IMR-90 (cell line): ENCODE measurements at regions not wholly inside any gene's neighbourhood (a gene's known extent, or its start where the extent isn't known, plus 50 kb on each side); places are given as distances from the start of the nearest gene placed in this dataset.

ENCODE experiments used
- ATAC-seq: fragments of 200-7000 bp; cut with Tn5 transposase; 2 replicates; pipeline ENCODE4 v1.9.1; 2020; ENCODE audit warnings: low read depth, mild to moderate bottlenecking, moderate library complexity
- BruUV-seq: library from RNA; stranded (reverse); fragments of 400-500 nt; replicated peaks from 2 replicates; lab custom pipeline; 2021; lab: Mats Ljungman, UMichigan
- CTCF ChIA-PET: fragments of 300-600 bp; formaldehyde crosslinking; extraction: SDS; loops from one replicate; lab custom pipeline; 2021; ENCODE audit warnings: antibody characterized with exemption; lab: Yijun Ruan, JAX
- POLR2A ChIA-PET: fragments of 300-600 bp; sonication (Branson Sonifier 250); formaldehyde crosslinking; loops from one replicate; lab custom pipeline; 2022; ENCODE audit warnings: antibody characterized with exemption; ENCODE audit not compliant: unreplicated experiment; lab: Charles Lee
- DNase-seq: peaks from one replicate; pipeline ENCODE4 v3.0.0; 2013
- H2AFZ ChIP-seq: replicated peaks from 2 replicates; pipeline ENCODE3; 2013; ENCODE audit warnings: low read length, mild to moderate bottlenecking; ENCODE audit not compliant: poor library complexity
- H2AK5ac ChIP-seq: 2 replicates; pipeline ENCODE4 v1.6.1; 2013; ENCODE audit warnings: low read depth, low read length, inconsistent platforms
- H2AK9ac ChIP-seq: replicated peaks from 2 replicates; pipeline ENCODE3; 2013; ENCODE audit warnings: mild to moderate bottlenecking, low read depth, low read length, moderate library complexity; ENCODE audit not compliant: poor library complexity
- H2BK120ac ChIP-seq: 2 replicates; pipeline ENCODE4 v1.6.1; 2013; ENCODE audit warnings: low read depth, low read length, inconsistent platforms
- H2BK15ac ChIP-seq: 3 replicates; pipeline ENCODE4 v1.6.1; 2013; ENCODE audit warnings: low read depth, low read length, inconsistent platforms
- H2BK20ac ChIP-seq: 2 replicates; pipeline ENCODE4 v1.6.1; 2013; ENCODE audit warnings: low read depth, mild to moderate bottlenecking, inconsistent platforms, low read length, moderate library complexity
- H2BK5ac ChIP-seq: 2 replicates; pipeline ENCODE4 v1.6.1; 2013; ENCODE audit warnings: mild to moderate bottlenecking, low read depth, low read length, inconsistent platforms; ENCODE audit not compliant: poor library complexity, severe bottlenecking
- H3K14ac ChIP-seq: replicated peaks from 2 replicates; pipeline ENCODE4 v1.6.1; 2013; ENCODE audit warnings: low read depth, low read length, inconsistent platforms
- H3K18ac ChIP-seq: 2 replicates; pipeline ENCODE4 v1.6.1; 2013; ENCODE audit warnings: low read depth, low read length, control low read depth
- H3K23ac ChIP-seq: 2 replicates; pipeline ENCODE4 v1.6.1; 2013; ENCODE audit warnings: low read depth, low read length, inconsistent platforms
- H3K27ac ChIP-seq: 2 replicates; pipeline ENCODE4 v1.5.1; 2013; ENCODE audit warnings: mild to moderate bottlenecking, control low read depth, low read length; ENCODE audit not compliant: insufficient read depth
- H3K27me3 ChIP-seq: 2 replicates; pipeline ENCODE4 v1.6.1; 2013; ENCODE audit warnings: low read length; ENCODE audit not compliant: control insufficient read depth, insufficient read depth
- H3K36me3 ChIP-seq: 2 replicates; pipeline ENCODE4 v1.6.1; 2013; ENCODE audit warnings: low read length, mixed read lengths; ENCODE audit not compliant: control insufficient read depth, insufficient read depth
- H3K4ac ChIP-seq: 2 replicates; pipeline ENCODE4 v1.6.1; 2013; ENCODE audit warnings: low read depth, low read length, inconsistent platforms
- H3K4me1 ChIP-seq: 2 replicates; pipeline ENCODE4 v1.6.1; 2013; ENCODE audit warnings: low read length, mixed read lengths; ENCODE audit not compliant: control insufficient read depth, insufficient read depth
- H3K4me2 ChIP-seq: 2 replicates; pipeline ENCODE4 v1.6.1; 2013; ENCODE audit warnings: low read depth, mild to moderate bottlenecking, control low read depth, low read length, moderate library complexity
- H3K4me3 ChIP-seq: 2 replicates; pipeline ENCODE4 v1.5.1; 2013; ENCODE audit warnings: low read depth, mild to moderate bottlenecking, control low read depth, low read length, moderate library complexity; ENCODE audit not compliant: insufficient read depth
- H3K56ac ChIP-seq: 2 replicates; pipeline ENCODE4 v1.6.1; 2013; ENCODE audit warnings: low read length, inconsistent platforms; ENCODE audit not compliant: insufficient read depth; ENCODE audit errors: extremely low read depth
- H3K79me1 ChIP-seq, 2 experiments: 2 replicates each; pipeline ENCODE4 v1.6.1; 2013; ENCODE audit warnings: low read length in 2 of 2, inconsistent platforms in 1 of 2, low read depth in 1 of 2
- H3K9ac ChIP-seq: 2 replicates; pipeline ENCODE4 v1.6.1; 2013; ENCODE audit warnings: low read depth, low read length, control low read depth
- H3K9me1 ChIP-seq: 2 replicates; pipeline ENCODE4 v1.6.1; 2013; ENCODE audit warnings: low read length, inconsistent platforms; ENCODE audit not compliant: insufficient read depth
- H3K9me3 ChIP-seq: 2 replicates; pipeline ENCODE4 v1.6.1; 2013; ENCODE audit warnings: low read length; ENCODE audit not compliant: control insufficient read depth, insufficient read depth
- H4K20me1 ChIP-seq: 2 replicates; pipeline ENCODE4 v1.6.1; 2013; ENCODE audit warnings: low read length, inconsistent platforms; ENCODE audit not compliant: insufficient read depth
- H4K5ac ChIP-seq: 2 replicates; pipeline ENCODE4 v1.6.1; 2013; ENCODE audit warnings: mild to moderate bottlenecking, low read depth, low read length, control low read depth
- H4K8ac ChIP-seq, 2 experiments: 2 replicates each; pipeline ENCODE4 v1.6.1; 2013; ENCODE audit warnings: low read depth in 2 of 2, low read length in 2 of 2, control low read depth in 1 of 2, inconsistent platforms in 1 of 2
- H4K91ac ChIP-seq: 2 replicates; pipeline ENCODE4 v1.6.1; 2013; ENCODE audit warnings: low read depth, low read length, inconsistent platforms; ENCODE audit not compliant: insufficient read depth
- BHLHE40 ChIP-seq: fragments of 150-350 bp; IDR thresholded peaks from 2 replicates; pipeline ENCODE4 v1.6.1; 2016; ENCODE audit warnings: mild to moderate bottlenecking, low read depth, low read length
- CEBPB ChIP-seq: IDR thresholded peaks from 2 replicates; pipeline ENCODE4 v1.6.1; 2012; ENCODE audit warnings: low read depth, low read length, improper control_type of control experiment
- CHD1 ChIP-seq: IDR thresholded peaks from 2 replicates; pipeline ENCODE4 v1.6.1; 2012; ENCODE audit warnings: low read depth, low read length, improper control_type of control experiment
- CTCF ChIP-seq: conservative IDR thresholded peaks from 2 replicates; pipeline ENCODE4 v1.5.1; 2012; ENCODE audit warnings: mild to moderate bottlenecking, low read depth, low read length, improper control_type of control experiment
- ELK1 ChIP-seq: fragments of 150-350 bp; IDR thresholded peaks from 2 replicates; pipeline ENCODE4 v1.6.1; 2016; ENCODE audit warnings: low read depth, mild to moderate bottlenecking, low read length, moderate library complexity, borderline replicate concordance
- FOS ChIP-seq: fragments of 150-350 bp; IDR thresholded peaks from 2 replicates; pipeline ENCODE4 v1.6.1; 2016; ENCODE audit warnings: low read depth, low read length
- MAFK ChIP-seq: IDR thresholded peaks from 2 replicates; pipeline ENCODE4 v1.6.1; 2012; ENCODE audit warnings: low read depth, low read length, improper control_type of control experiment
- MAZ ChIP-seq: IDR thresholded peaks from 2 replicates; pipeline ENCODE4 v1.6.1; 2012; ENCODE audit warnings: low read depth, mild to moderate bottlenecking, low read length, improper control_type of control experiment, moderate library complexity, borderline replicate concordance
- MXI1 ChIP-seq: IDR thresholded peaks from 2 replicates; pipeline ENCODE4 v1.6.1; 2012; ENCODE audit warnings: low read depth, mild to moderate bottlenecking, low read length, moderate library complexity, borderline replicate concordance
- NFE2L2 ChIP-seq: fragments of 150-350 bp; IDR thresholded peaks from 2 replicates; pipeline ENCODE4 v1.6.1; 2016; ENCODE audit warnings: low read depth, mild to moderate bottlenecking, low read length
- POLR2A ChIP-seq: IDR thresholded peaks from 2 replicates; pipeline ENCODE4 v1.6.1; 2012; ENCODE audit warnings: mild to moderate bottlenecking, low read depth, low read length
- RAD21 ChIP-seq: IDR thresholded peaks from 2 replicates; pipeline ENCODE4 v1.6.1; 2012; ENCODE audit warnings: low read length, improper control_type of control experiment
- RCOR1 ChIP-seq: IDR thresholded peaks from 2 replicates; pipeline ENCODE4 v1.6.1; 2012; ENCODE audit warnings: mild to moderate bottlenecking, low read length, improper control_type of control experiment; ENCODE audit not compliant: insufficient replicate concordance
- RFX5 ChIP-seq: IDR thresholded peaks from 2 replicates; pipeline ENCODE4 v1.8.0; 2012; ENCODE audit warnings: low read depth, mild to moderate bottlenecking, low read length, moderate library complexity
- SMC3 ChIP-seq: fragments of 150-350 bp; IDR thresholded peaks from 2 replicates; pipeline ENCODE4 v1.6.1; 2016; ENCODE audit warnings: low read depth, mild to moderate bottlenecking, antibody characterized with exemption, low read length, moderate library complexity
- WGBS, 2 experiments: methylation state at CpG; one replicate each; pipeline versions ENCODE4 v1.1.5 to v1.1.7; 2013; ENCODE audit warnings: missing lambda C conversion rate in 2 of 2; ENCODE audit not compliant: insufficient read length in 1 of 2; ENCODE audit errors: extremely low coverage in 2 of 2; 5-methylcytosine and 5-hydroxymethylcytosine counted together
- dilution Hi-C: fragments of 300-500 bp; cut with HindIII; formaldehyde crosslinking; loops from one replicate; pipeline ENCODE4 v1.14.3; 2018; ENCODE audit warnings: low sequenced_read_pairs; ENCODE audit not compliant: unreplicated experiment
- in situ Hi-C: fragments of 300-500 bp; cut with MboI; formaldehyde crosslinking; loops from 3 replicates; pipeline ENCODE4 v1.14.3; 2019; ENCODE audit warnings: low sequenced_read_pairs, inconsistent platforms, mixed read lengths
- intact Hi-C: fragments of 100-400 bp; cut with micrococcal nuclease; formaldehyde crosslinking; loops from 2 replicates; pipeline ENCODE4 v1.10.0; 2022
- TF ChIP-seq, protein P1 (sequence below): fragments of 150-350 bp; IDR thresholded peaks from 2 replicates; pipeline ENCODE4 v1.6.1; 2017; ENCODE audit warnings: mild to moderate bottlenecking, antibody characterized with exemption, low read length, low read depth

DNA sequence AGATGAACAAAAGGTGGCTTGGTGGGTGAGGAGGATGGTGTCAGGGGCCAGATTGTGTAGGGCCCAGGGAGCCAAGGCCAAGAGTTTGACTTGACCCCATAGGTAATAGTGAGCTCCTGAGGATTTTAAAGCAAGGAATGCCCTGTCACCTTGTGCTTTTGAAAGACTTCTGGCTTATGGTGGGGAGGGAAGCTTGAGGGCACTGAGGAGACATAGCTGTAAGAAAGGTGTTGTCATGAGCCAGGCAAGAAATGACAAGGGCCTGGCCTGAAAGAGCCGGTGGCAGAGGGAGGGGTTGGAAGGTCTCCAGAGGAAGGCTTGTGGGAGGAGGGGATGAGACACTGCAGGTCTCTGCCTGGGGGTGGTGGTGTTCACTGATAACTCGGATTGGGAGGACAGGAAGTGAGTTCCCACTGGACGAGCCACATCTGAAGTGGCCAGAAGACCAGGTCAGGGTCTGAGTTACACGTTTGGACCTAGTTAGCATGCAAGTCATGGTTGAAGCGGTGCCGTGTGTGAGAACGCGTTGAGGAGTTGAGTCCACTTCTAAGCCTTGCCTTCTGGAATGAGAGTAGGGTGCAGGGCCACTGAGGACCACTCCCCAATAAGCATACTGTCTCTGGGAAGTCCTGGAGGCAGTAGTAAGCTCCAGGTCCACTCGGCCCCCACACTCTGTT, 64.3 kb downstream of the TET3 start:
- ATAC-seq (no peak), DNase-seq (no peak)
- H2AK9ac ChIP-seq: peak overlapping the region; percentile 62
- WGBS, 2 experiments: 73% methylated on average over 4 of the region's 9 CpGs; no CpG with 5 or more reads in 1 of the 2 experiments
- H3K4me3 ChIP-seq: no peak overlapping the region
- no peak overlapping the region for H3K56ac ChIP-seq
- ChIA-PET POLR2A (no interaction called here), CTCF (no interaction called here)
- in situ Hi-C loops: no loop called here
- dilution Hi-C loops: no loop called here
- peaks cover 12% of the 10 kb centered on the region for H3K36me3 ChIP-seq
- no peak overlapping the region for H3K14ac ChIP-seq
- no peak overlapping the region for H4K5ac ChIP-seq
- no peak overlapping the region for H2AFZ ChIP-seq
- no peaks in the 10 kb centered on the region for H3K27me3 ChIP-seq
- H3K79me1 ChIP-seq: peaks cover 15 to 52% of the 10 kb centered on the region in 2 experiments; a peak in 3 of 4 replicates
- no peak overlapping the region for H3K9ac ChIP-seq
- peaks cover 23% of the 10 kb centered on the region for H3K9me1 ChIP-seq
- no peak overlapping the region for H2BK15ac ChIP-seq
- H3K23ac ChIP-seq: no peak overlapping the region
- no peak for TF ChIP-seq RAD21
- no peak for TF ChIP-seq SMC3
- no peak for TF ChIP-seq MAFK
- TF ChIP-seq BHLHE40: no peak
- TF ChIP-seq MXI1: no peak
- TF ChIP-seq ELK1: no peak
- TF ChIP-seq CTCF: no peak
- no peak for TF ChIP-seq POLR2A
- TF ChIP-seq, protein P1, sequence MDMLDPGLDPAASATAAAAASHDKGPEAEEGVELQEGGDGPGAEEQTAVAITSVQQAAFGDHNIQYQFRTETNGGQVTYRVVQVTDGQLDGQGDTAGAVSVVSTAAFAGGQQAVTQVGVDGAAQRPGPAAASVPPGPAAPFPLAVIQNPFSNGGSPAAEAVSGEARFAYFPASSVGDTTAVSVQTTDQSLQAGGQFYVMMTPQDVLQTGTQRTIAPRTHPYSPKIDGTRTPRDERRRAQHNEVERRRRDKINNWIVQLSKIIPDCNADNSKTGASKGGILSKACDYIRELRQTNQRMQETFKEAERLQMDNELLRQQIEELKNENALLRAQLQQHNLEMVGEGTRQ: no peak
- no peak for TF ChIP-seq MAZ
- no peak for TF ChIP-seq FOS
- TF ChIP-seq RFX5: no peak
- TF ChIP-seq CHD1: no peak
- TF ChIP-seq RCOR1: no peak
- no peak for TF ChIP-seq CEBPB
- no peak for TF ChIP-seq NFE2L2
- H3K4ac ChIP-seq: no peak overlapping the region
- H2BK20ac ChIP-seq: no peak overlapping the region
- no peak overlapping the region for H2BK120ac ChIP-seq
- no peak overlapping the region for H2AK5ac ChIP-seq
- no TSS peak for BruUV-seq
- no peak overlapping the region for H3K27ac ChIP-seq
- peaks cover 1% of the 10 kb centered on the region; the same call in 1 of the 2 replicates for H3K4me1 ChIP-seq
- H2BK5ac ChIP-seq: no peak overlapping the region
- no peak overlapping the region for H4K91ac ChIP-seq
- no peak overlapping the region for H3K4me2 ChIP-seq
- intact Hi-C loops: no loop called here
- H3K18ac ChIP-seq: no peak overlapping the region
- H4K8ac ChIP-seq: no peak overlapping the region
- no peaks in the 10 kb centered on the region for H3K9me3 ChIP-seq
- peaks cover 22% of the 10 kb centered on the region; the same call in 1 of the 2 replicates for H4K20me1 ChIP-seq
